B cell (primary cell): ENCODE measurements at regions not wholly inside any gene's neighbourhood (a gene's known extent, or its start where the extent isn't known, plus 50 kb on each side); places are given as distances from the start of the nearest gene placed in this dataset.

Experiments used
- ATAC-seq: fragments of 200-7000 bp; cut with Tn5 transposase; one replicate; pipeline ENCODE4 v1.10.0; 2021; ENCODE audit warnings: low read depth, mild to moderate bottlenecking, moderate number of reproducible peaks, moderate library complexity
- CTCF ChIA-PET: fragments of 350-600 bp; sonication (Branson Sonifier 250); formaldehyde crosslinking; loops from one replicate; lab custom pipeline; 2021; ENCODE audit warnings: antibody characterized with exemption, inconsistent platforms; lab: Charles Lee
- POLR2A ChIA-PET: fragments of 350-600 bp; sonication (Branson Sonifier 250); formaldehyde crosslinking; loops from one replicate; lab custom pipeline; 2021; ENCODE audit warnings: antibody characterized with exemption; lab: Charles Lee
- DNase-seq: peaks from one replicate; pipeline ENCODE4 v3.0.0; 2013
- H2AFZ ChIP-seq: 2 replicates; pipeline ENCODE4 v1.6.1; 2012; ENCODE audit warnings: mild to moderate bottlenecking, low read depth, low read length; ENCODE audit not compliant: insufficient read depth, poor library complexity, severe bottlenecking
- H3K27ac ChIP-seq, 2 donors: 1 replicate in 1 of 2; 2 replicates in 1 of 2; pipeline ENCODE4 v1.5.1; 2012 to 2013; ENCODE audit warnings: low read length in 2 of 2, mild to moderate bottlenecking in 2 of 2, moderate library complexity in 1 of 2
- H3K27me3 ChIP-seq, 4 experiments: fragments of 200-600 bp in 1 of 4; sonication (generic) in 1 of 4; replicated peaks in 1 of 4; 1 replicate in 2 of 4; 2 replicates in 2 of 4; pipeline versions ENCODE4 v1.6.1 to v1.7.0; 2013 to 2016; ENCODE audit warnings: low read length in 3 of 4, mild to moderate bottlenecking in 2 of 4, mixed read lengths in 1 of 4, moderate library complexity in 1 of 4; ENCODE audit not compliant: insufficient read depth in 4 of 4, control insufficient read depth in 3 of 4; ENCODE audit errors: control extremely low read depth in 1 of 4
- H3K36me3 ChIP-seq, 2 experiments: replicated peaks in 1 of 2; 1 replicate in 1 of 2; 2 replicates in 1 of 2; pipeline versions ENCODE4 v1.6.1 to v1.7.1; 2013; ENCODE audit warnings: low read length in 1 of 2; ENCODE audit not compliant: insufficient read depth in 2 of 2, control insufficient read depth in 1 of 2; ENCODE audit errors: control extremely low read depth in 1 of 2, extremely low read depth in 1 of 2
- H3K4me1 ChIP-seq, 2 donors: fragments of 200-600 bp in 1 of 2; sonication (generic) in 1 of 2; 1 replicate in 1 of 2; 2 replicates in 1 of 2; pipeline versions ENCODE4 v1.5.1 to v1.6.1; 2013 to 2017; ENCODE audit warnings: low read length in 2 of 2; ENCODE audit not compliant: control insufficient read depth in 2 of 2, insufficient read depth in 2 of 2
- H3K4me2 ChIP-seq: replicated peaks from 2 replicates; pipeline ENCODE3; 2012; ENCODE audit warnings: mild to moderate bottlenecking, low read depth, low read length; ENCODE audit not compliant: poor library complexity, severe bottlenecking
- H3K4me3 ChIP-seq, 5 experiments: fragments of 200-600 bp in 1 of 5; sonication (generic) in 1 of 5; 1 replicate in 3 of 5; 2 replicates in 2 of 5; pipeline versions ENCODE4 v1.5.1 to v1.7.0; 2011 to 2016; ENCODE audit warnings: low read length in 4 of 5, mild to moderate bottlenecking in 4 of 5, low read depth in 2 of 5, control low read depth in 1 of 5, moderate library complexity in 1 of 5; ENCODE audit not compliant: insufficient read depth in 1 of 5; ENCODE audit errors: control extremely low read depth in 1 of 5, extremely low read depth in 1 of 5
- H3K79me2 ChIP-seq: fragments of 200-600 bp; sonication (generic); one replicate; pipeline ENCODE4 v1.6.0; 2016; ENCODE audit warnings: low read length; ENCODE audit not compliant: control insufficient read depth, insufficient read depth
- H3K9ac ChIP-seq: fragments of 200-600 bp; sonication (generic); 2 replicates; pipeline ENCODE4 v1.6.1; 2017; ENCODE audit warnings: mild to moderate bottlenecking, low read length, moderate library complexity
- H3K9me3 ChIP-seq, 3 donors: one replicate each; pipeline versions ENCODE4 v1.6.1 to v1.7.1; 2013; ENCODE audit warnings: low read length in 2 of 3; ENCODE audit not compliant: control insufficient read depth in 2 of 3, insufficient read depth in 1 of 3; ENCODE audit errors: control extremely low read depth in 1 of 3
- H4K20me1 ChIP-seq: 2 replicates; pipeline ENCODE4 v1.6.0; 2012; ENCODE audit warnings: mild to moderate bottlenecking, low read length; ENCODE audit not compliant: insufficient read depth, control insufficient read depth, poor library complexity, severe bottlenecking
- H3K27ac Mint-ChIP-seq: one replicate; pipeline ENCODE4 v1.8.0; 2021; ENCODE audit warnings: mixed read lengths
- H3K27me3 Mint-ChIP-seq: one replicate; pipeline ENCODE4 v1.8.0; 2021; ENCODE audit warnings: mixed read lengths
- H3K4me1 Mint-ChIP-seq: one replicate; pipeline ENCODE4 v1.8.0; 2021; ENCODE audit warnings: mixed read lengths
- H3K4me3 Mint-ChIP-seq: one replicate; pipeline ENCODE4 v1.8.0; 2021; ENCODE audit warnings: mixed read lengths
- H3K9me3 Mint-ChIP-seq: one replicate; pipeline ENCODE4 v1.8.0; 2022; ENCODE audit warnings: mixed read lengths; ENCODE audit not compliant: insufficient read depth
- CTCF ChIP-seq: fragments of 200-600 bp; IDR thresholded peaks from one replicate; pipeline ENCODE4 v1.8.0; 2022; ENCODE audit warnings: antibody characterized with exemption, mild to moderate bottlenecking
- EZH2 ChIP-seq: IDR thresholded peaks from 2 replicates; pipeline ENCODE4 v1.6.1; 2012; ENCODE audit warnings: borderline replicate concordance, low read depth, mild to moderate bottlenecking, moderate library complexity, low read length; ENCODE audit not compliant: insufficient read depth, poor library complexity, severe bottlenecking
- WGBS: methylation state at CpG from one replicate; pipeline ENCODE4 v1.1.5; 2013; ENCODE audit warnings: missing lambda C conversion rate; ENCODE audit not compliant: insufficient coverage; 5-methylcytosine and 5-hydroxymethylcytosine counted together
- intact Hi-C: fragments of 100-400 bp; cut with micrococcal nuclease; formaldehyde crosslinking; loops from one replicate; pipeline ENCODE4 v1.10.0; 2022

GRCh38 chr11:131281316-131281715 is 89.1 kb upstream of the NTM start:
- Mint-ChIP-seq H3K27me3 (no peaks in the 10 kb centered on the region), H3K27ac (no peak overlapping the region), H3K9me3 (no peaks in the 10 kb centered on the region), H3K4me1 (no peaks in the 10 kb centered on the region), H3K4me3 (no peak overlapping the region)
- H3K9ac ChIP-seq: no peak overlapping the region
- no peak for TF ChIP-seq CTCF
- TF ChIP-seq EZH2: no peak
- no peak overlapping the region for H2AFZ ChIP-seq
- no peaks in the 10 kb centered on the region for H3K27me3 ChIP-seq
- POLR2A ChIA-PET: no interaction called here
- 100% methylated on average over 2 of the region's 3 CpGs for WGBS
- H3K36me3 ChIP-seq: no peaks in the 10 kb centered on the region
- CTCF ChIA-PET: no interaction called here
- no peaks in the 10 kb centered on the region for H4K20me1 ChIP-seq
- H3K9me3 ChIP-seq: no peaks in the 10 kb centered on the region
- H3K79me2 ChIP-seq: no peaks in the 10 kb centered on the region
- H3K27ac ChIP-seq: no peak overlapping the region
- H3K4me3 ChIP-seq: no peak overlapping the region
- no peak overlapping the region for H3K4me2 ChIP-seq
- no peaks in the 10 kb centered on the region for H3K4me1 ChIP-seq
- DNase-seq (no peak), ATAC-seq (no peak)
- intact Hi-C loops: no loop called here

GRCh38 chr11:131284041-131284440 is 86.4 kb upstream of the NTM start:
- no peaks in the 10 kb centered on the region for H4K20me1 ChIP-seq
- intact Hi-C loops: no loop called here
- ChIA-PET CTCF (no interaction called here), POLR2A (no interaction called here)
- WGBS: 83% methylated on average over 2 of the region's 6 CpGs
- no peak overlapping the region for H3K9ac ChIP-seq
- no peak overlapping the region for H3K27ac ChIP-seq
- DNase-seq: no peak
- H2AFZ ChIP-seq: no peak overlapping the region
- no peak overlapping the region for H3K4me3 ChIP-seq
- no peaks in the 10 kb centered on the region for H3K9me3 ChIP-seq
- ATAC-seq: no peak
- no peaks in the 10 kb centered on the region for H3K27me3 ChIP-seq
- H3K4me2 ChIP-seq: no peak overlapping the region
- H3K36me3 ChIP-seq: no peaks in the 10 kb centered on the region
- H3K79me2 ChIP-seq: no peaks in the 10 kb centered on the region
- H3K4me3 Mint-ChIP-seq: no peak overlapping the region
- TF ChIP-seq EZH2 (no peak), CTCF (no peak)
- no peak overlapping the region for H3K27ac Mint-ChIP-seq
- no peaks in the 10 kb centered on the region for H3K9me3 Mint-ChIP-seq
- H3K4me1 ChIP-seq: no peaks in the 10 kb centered on the region
- no peaks in the 10 kb centered on the region for H3K4me1 Mint-ChIP-seq
- no peaks in the 10 kb centered on the region for H3K27me3 Mint-ChIP-seq
